Natural killer cell (primary cell): ENCODE measurements at regions not wholly inside any gene's neighbourhood (a gene's known extent, or its start where the extent isn't known, plus 50 kb on each side); places are given as distances from the start of the nearest gene placed in this dataset.

Source experiments
- ATAC-seq, 3 donors: fragments of 150-1000 bp in 2 of 3; fragments of 200-7000 bp in 1 of 3; cut with Tn5 transposase; 1 replicate in 1 of 3; 2 replicates in 2 of 3; pipeline ENCODE4 v1.10.0; 2021; ENCODE audit warnings: mild to moderate bottlenecking in 2 of 3, moderate library complexity in 2 of 3
- DNase-seq, 2 donors: peaks; one replicate each; pipeline versions ENCODE4 v3.0.0 to v3.0.0-alpha.2; 2013 to 2021; ENCODE audit warnings: mixed read lengths in 1 of 2
- H3K27ac ChIP-seq: one replicate; pipeline ENCODE4 v1.5.1; 2013; ENCODE audit warnings: mild to moderate bottlenecking, low read length
- H3K27me3 ChIP-seq: one replicate; pipeline ENCODE4 v1.6.1; 2013; ENCODE audit warnings: low read length; ENCODE audit not compliant: control insufficient read depth, insufficient read depth
- H3K36me3 ChIP-seq: one replicate; pipeline ENCODE4 v1.6.1; 2013; ENCODE audit warnings: low read length; ENCODE audit not compliant: control insufficient read depth, insufficient read depth
- H3K4me1 ChIP-seq: one replicate; pipeline ENCODE4 v1.6.1; 2013; ENCODE audit warnings: low read length; ENCODE audit not compliant: control insufficient read depth, insufficient read depth
- H3K4me3 ChIP-seq: one replicate; pipeline ENCODE4 v1.5.1; 2013; ENCODE audit warnings: low read length
- H3K9me3 ChIP-seq: one replicate; pipeline ENCODE4 v1.6.1; 2013; ENCODE audit warnings: low read length; ENCODE audit not compliant: control insufficient read depth, insufficient read depth
- H3K27ac Mint-ChIP-seq, 2 donors: one replicate each; pipeline ENCODE4 v1.8.0; 2022; ENCODE audit warnings: mild to moderate bottlenecking in 2 of 2, mixed read lengths in 2 of 2, moderate library complexity in 1 of 2
- H3K27me3 Mint-ChIP-seq, 2 donors: one replicate each; pipeline ENCODE4 v1.8.0; 2022; ENCODE audit warnings: low read depth in 2 of 2, mixed read lengths in 2 of 2
- H3K36me3 Mint-ChIP-seq: one replicate; pipeline ENCODE4 v1.8.0; 2022; ENCODE audit warnings: mixed read lengths
- H3K4me1 Mint-ChIP-seq, 2 donors: one replicate each; pipeline ENCODE4 v1.8.0; 2022; ENCODE audit warnings: mixed read lengths in 2 of 2
- H3K4me3 Mint-ChIP-seq: one replicate; pipeline ENCODE4 v1.8.0; 2022; ENCODE audit warnings: mild to moderate bottlenecking, moderate library complexity, mixed read lengths
- H3K9me3 Mint-ChIP-seq, 2 donors: one replicate each; pipeline ENCODE4 v1.8.0; 2022; ENCODE audit warnings: mixed read lengths in 2 of 2
- CTCF ChIP-seq: fragments of 200-600 bp; IDR thresholded peaks from one replicate; pipeline ENCODE4 v1.8.0; 2022; ENCODE audit warnings: antibody characterized with exemption
- WGBS: methylation state at CpG from one replicate; pipeline ENCODE4 v1.1.7; 2013; ENCODE audit warnings: missing lambda C conversion rate; ENCODE audit not compliant: insufficient coverage; 5-methylcytosine and 5-hydroxymethylcytosine counted together
- intact Hi-C: fragments of 100-400 bp; cut with micrococcal nuclease; formaldehyde crosslinking; loops from one replicate; pipeline ENCODE4 v1.14.2; 2022

GRCh38 chr4:38322714-38323113 lies 341.3 kb upstream of the KLF3 start:
- 96% methylated on average over 4 of the region's 4 CpGs for WGBS
- H3K27me3 Mint-ChIP-seq = no peaks in the 10 kb centered on the region
- Histone ChIP-seq H3K4me1 (peaks cover 26% of the 10 kb centered on the region), H3K36me3 (no peaks in the 10 kb centered on the region), H3K27ac (no peak overlapping the region), H3K4me3 (no peak overlapping the region), H3K27me3 (no peaks in the 10 kb centered on the region), H3K9me3 (no peaks in the 10 kb centered on the region)
- H3K4me1 Mint-ChIP-seq = peaks cover 26 to 32% of the 10 kb centered on the region in 2 donors
- H3K27ac Mint-ChIP-seq = no peak overlapping the region
- DNase-seq = no peak
- H3K36me3 Mint-ChIP-seq = no peaks in the 10 kb centered on the region
- no peak overlapping the region for H3K4me3 Mint-ChIP-seq
- no peak for TF ChIP-seq CTCF
- H3K9me3 Mint-ChIP-seq = no peaks in the 10 kb centered on the region
- no peak for ATAC-seq
- intact Hi-C loops = no loop called here

GRCh38 chr4:38323141-38323641 lies 340.8 kb upstream of the KLF3 start:
- H3K27ac ChIP-seq = no peak overlapping the region
- no peak overlapping the region for H3K27ac Mint-ChIP-seq
- WGBS = 73% methylated on average over 3 of the region's 4 CpGs
- no peak for ATAC-seq
- no peak overlapping the region for H3K4me3 ChIP-seq
- intact Hi-C loops = no loop called here
- H3K4me3 Mint-ChIP-seq = no peak overlapping the region
- TF ChIP-seq CTCF = no peak
- no peaks in the 10 kb centered on the region for H3K9me3 ChIP-seq
- H3K4me1 ChIP-seq = peaks cover 25% of the 10 kb centered on the region
- H3K27me3 Mint-ChIP-seq = no peaks in the 10 kb centered on the region
- H3K36me3 ChIP-seq = no peaks in the 10 kb centered on the region
- no peaks in the 10 kb centered on the region for H3K9me3 Mint-ChIP-seq
- DNase-seq = no peak
- peaks cover 23 to 29% of the 10 kb centered on the region in 2 donors for H3K4me1 Mint-ChIP-seq
- H3K27me3 ChIP-seq = no peaks in the 10 kb centered on the region
- H3K36me3 Mint-ChIP-seq = no peaks in the 10 kb centered on the region

GRCh38 chr4:38324861-38325628 lies 339.0 kb upstream of the KLF3 start:
- H3K4me1 ChIP-seq = peaks cover 9% of the 10 kb centered on the region
- Mint-ChIP-seq H3K27me3 (no peaks in the 10 kb centered on the region), H3K36me3 (no peaks in the 10 kb centered on the region), H3K27ac (no peak overlapping the region), H3K9me3 (no peaks in the 10 kb centered on the region), H3K4me1 (peaks cover 9 to 24% of the 10 kb centered on the region in 2 donors), H3K4me3 (no peak overlapping the region)
- no peak overlapping the region for H3K27ac ChIP-seq
- intact Hi-C loops = no loop called here
- ATAC-seq (no peak), DNase-seq (no peak)
- no peaks in the 10 kb centered on the region for H3K27me3 ChIP-seq
- no peak overlapping the region for H3K4me3 ChIP-seq
- TF ChIP-seq CTCF = no peak
- H3K9me3 ChIP-seq = no peaks in the 10 kb centered on the region
- 96% methylated on average over 31 of the region's 31 CpGs for WGBS
- no peaks in the 10 kb centered on the region for H3K36me3 ChIP-seq

GRCh38 chr4:38325629-38325913 lies 338.4 kb upstream of the KLF3 start:
- H3K4me1 ChIP-seq = peaks cover 4% of the 10 kb centered on the region
- Mint-ChIP-seq H3K27ac (no peak overlapping the region), H3K4me3 (no peak overlapping the region), H3K27me3 (no peaks in the 10 kb centered on the region), H3K4me1 (peaks cover 5 to 19% of the 10 kb centered on the region in 2 donors), H3K9me3 (no peaks in the 10 kb centered on the region), H3K36me3 (no peaks in the 10 kb centered on the region)
- WGBS = 100% methylated on average over 1 of the region's 2 CpGs
- H3K4me3 ChIP-seq = no peak overlapping the region
- no peak overlapping the region for H3K27ac ChIP-seq
- intact Hi-C loops = no loop called here
- TF ChIP-seq CTCF = no peak
- no peaks in the 10 kb centered on the region for H3K9me3 ChIP-seq
- ATAC-seq = no peak
- no peaks in the 10 kb centered on the region for H3K36me3 ChIP-seq
- DNase-seq = no peak
- H3K27me3 ChIP-seq = no peaks in the 10 kb centered on the region
